CD4-positive, alpha-beta T cell (primary cell): ENCODE measurements at regions not wholly inside any gene's neighbourhood (a gene's known extent, or its start where the extent isn't known, plus 50 kb on each side); places are given as distances from the start of the nearest gene placed in this dataset.
"Not testable (repeated sequence)": the region's sequence is repeated elsewhere in the genome, so short reads cannot be mapped to it uniquely, and the experiment has no call there.

ENCODE experiments used
- ATAC-seq: fragments of 200-7000 bp; cut with Tn5 transposase; one replicate; pipeline ENCODE4 v1.10.0; 2022; ENCODE audit warnings: mild to moderate bottlenecking; ENCODE audit not compliant: poor library complexity
- CTCF ChIA-PET: fragments of 350-600 bp; sonication (Branson Sonifier 250); formaldehyde crosslinking; loops from one replicate; lab custom pipeline; 2021; ENCODE audit warnings: antibody characterized with exemption, inconsistent platforms; lab: Charles Lee
- POLR2A ChIA-PET: fragments of 350-600 bp; sonication (Branson Sonifier 250); formaldehyde crosslinking; loops from one replicate; lab custom pipeline; 2021; ENCODE audit warnings: antibody characterized with exemption, inconsistent platforms; lab: Charles Lee
- DNase-seq, 14 experiments: peaks; one replicate each; pipeline ENCODE4 v3.0.0-alpha.2; 2013 to 2020; ENCODE audit warnings: mixed read lengths in 2 of 14
- H3K27ac ChIP-seq, 2 donors: one replicate each; pipeline versions ENCODE4 v1.5.1 to v1.7.0; 2013; ENCODE audit warnings: low read length in 2 of 2, low read depth in 1 of 2, mild to moderate bottlenecking in 1 of 2
- H3K27me3 ChIP-seq, 2 experiments: 1 replicate in 1 of 2; 2 replicates in 1 of 2; pipeline versions ENCODE4 v1.6.1 to v1.7.0; 2013; ENCODE audit warnings: low read length in 2 of 2, control low read depth in 1 of 2, mild to moderate bottlenecking in 1 of 2, moderate library complexity in 1 of 2; ENCODE audit not compliant: insufficient read depth in 2 of 2, control insufficient read depth in 1 of 2
- H3K36me3 ChIP-seq: one replicate; pipeline ENCODE4 v1.6.1; 2013; ENCODE audit warnings: low read length, control low read depth; ENCODE audit not compliant: insufficient read depth
- H3K4me1 ChIP-seq: one replicate; pipeline ENCODE4 v1.6.1; 2013; ENCODE audit warnings: low read length, control low read depth; ENCODE audit not compliant: insufficient read depth
- H3K4me3 ChIP-seq: one replicate; pipeline ENCODE4 v1.5.1; 2013; ENCODE audit warnings: mild to moderate bottlenecking, low read length, moderate library complexity
- H3K9me3 ChIP-seq, 2 experiments: 1 replicate in 1 of 2; 2 replicates in 1 of 2; pipeline versions ENCODE4 v1.6.1 to v1.7.0; 2013; ENCODE audit warnings: low read length in 2 of 2, mild to moderate bottlenecking in 2 of 2, control low read depth in 1 of 2, moderate library complexity in 1 of 2; ENCODE audit not compliant: control insufficient read depth in 1 of 2, insufficient read depth in 1 of 2
- H3K27ac Mint-ChIP-seq: one replicate; pipeline ENCODE4 v1.8.0; 2020; ENCODE audit warnings: mixed read lengths
- H3K27me3 Mint-ChIP-seq: one replicate; pipeline ENCODE4 v1.8.0; 2021; ENCODE audit warnings: mixed read lengths
- H3K36me3 Mint-ChIP-seq: one replicate; pipeline ENCODE4 v1.8.0; 2021; ENCODE audit warnings: low read depth, mixed read lengths
- H3K4me1 Mint-ChIP-seq: one replicate; pipeline ENCODE4 v1.8.0; 2021; ENCODE audit warnings: low read depth, mixed read lengths
- H3K4me3 Mint-ChIP-seq: one replicate; pipeline ENCODE4 v1.8.0; 2020; ENCODE audit warnings: mild to moderate bottlenecking, mixed read lengths
- H3K9me3 Mint-ChIP-seq: one replicate; pipeline ENCODE4 v1.8.0; 2020; ENCODE audit warnings: mixed read lengths
- CTCF ChIP-seq: fragments of 200-600 bp; IDR thresholded peaks from one replicate; pipeline ENCODE4 v1.8.0; 2022; ENCODE audit warnings: antibody characterized with exemption, mild to moderate bottlenecking
- intact Hi-C, 2 experiments: fragments of 100-400 bp; cut with DNase I in 1 of 2; cut with micrococcal nuclease in 1 of 2; formaldehyde crosslinking; loops; one replicate each; pipeline versions ENCODE4 v1.15.1 to v1.9.0; 2023 to 2025; cut with DNase I, micrococcal nuclease

GRCh38 chr18:63057707-63058106 is 261.9 kb downstream of the BCL2 start:
- H3K9me3 Mint-ChIP-seq, result no peaks in the 10 kb centered on the region
- H3K4me3 Mint-ChIP-seq, result no peak overlapping the region
- H3K9me3 ChIP-seq, result no peaks in the 10 kb centered on the region
- no peaks in the 10 kb centered on the region for H3K36me3 ChIP-seq
- H3K4me3 ChIP-seq, result no peak overlapping the region
- H3K27ac ChIP-seq, result no peak overlapping the region
- no peaks in the 10 kb centered on the region for H3K27me3 ChIP-seq
- DNase-seq (no peak), ATAC-seq (no peak)
- H3K27ac Mint-ChIP-seq, result no peak overlapping the region
- CTCF ChIA-PET, result no interaction called here
- POLR2A ChIA-PET, result no interaction called here
- H3K27me3 Mint-ChIP-seq, result no peaks in the 10 kb centered on the region
- no peaks in the 10 kb centered on the region for H3K36me3 Mint-ChIP-seq
- no peaks in the 10 kb centered on the region for H3K4me1 ChIP-seq
- no peak for TF ChIP-seq CTCF
- H3K4me1 Mint-ChIP-seq, result no peaks in the 10 kb centered on the region
- intact Hi-C loops, result no loop called here

DNA sequence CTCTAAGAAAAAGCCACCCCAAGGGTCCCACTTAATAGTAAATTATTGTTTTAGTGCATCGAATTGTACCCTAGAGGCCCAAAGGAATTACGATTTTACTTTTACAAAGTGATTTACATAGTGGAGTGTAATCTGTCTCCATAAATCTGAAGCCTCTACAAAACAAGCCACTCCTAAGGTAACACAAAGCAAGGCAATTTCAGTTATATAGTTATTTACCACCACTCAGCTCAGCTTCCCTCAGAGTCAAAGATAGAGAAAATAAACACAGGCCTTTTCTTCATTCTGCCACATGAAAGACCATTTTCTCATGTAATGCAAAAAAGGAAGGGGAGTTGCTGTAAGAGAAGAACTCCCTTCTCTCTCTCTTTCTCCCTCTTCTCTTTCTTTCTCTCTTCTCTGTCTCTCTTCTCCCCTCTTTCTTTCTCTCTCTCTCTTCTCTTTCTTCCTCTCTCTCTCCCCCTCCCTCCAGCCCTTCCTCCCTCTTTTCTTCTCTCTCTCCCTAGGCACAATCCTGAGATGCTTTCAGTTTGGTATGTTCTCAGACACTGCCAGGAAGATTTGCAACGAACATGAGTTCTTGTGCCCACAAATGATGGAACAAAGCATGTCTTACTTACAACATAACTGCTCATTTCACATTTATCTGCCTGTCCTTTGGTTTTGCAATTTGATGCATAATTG is 264.5 kb downstream of the BCL2 start:
- Mint-ChIP-seq H3K27ac (no peak overlapping the region), H3K36me3 (no peaks in the 10 kb centered on the region), H3K9me3 (no peaks in the 10 kb centered on the region), H3K4me3 (no peak overlapping the region), H3K27me3 (no peaks in the 10 kb centered on the region), H3K4me1 (no peaks in the 10 kb centered on the region)
- H3K36me3 ChIP-seq, result no peaks in the 10 kb centered on the region
- no peak for DNase-seq
- H3K4me3 ChIP-seq, result no peak overlapping the region
- H3K4me1 ChIP-seq, result no peaks in the 10 kb centered on the region
- H3K27me3 ChIP-seq, result no peaks in the 10 kb centered on the region
- H3K27ac ChIP-seq, result no peak overlapping the region
- ATAC-seq, result no peak
- intact Hi-C loops, result no loop called here
- CTCF ChIA-PET, result no interaction called here
- POLR2A ChIA-PET, result no interaction called here
- H3K9me3 ChIP-seq, result no peaks in the 10 kb centered on the region
- no peak for TF ChIP-seq CTCF

DNA sequence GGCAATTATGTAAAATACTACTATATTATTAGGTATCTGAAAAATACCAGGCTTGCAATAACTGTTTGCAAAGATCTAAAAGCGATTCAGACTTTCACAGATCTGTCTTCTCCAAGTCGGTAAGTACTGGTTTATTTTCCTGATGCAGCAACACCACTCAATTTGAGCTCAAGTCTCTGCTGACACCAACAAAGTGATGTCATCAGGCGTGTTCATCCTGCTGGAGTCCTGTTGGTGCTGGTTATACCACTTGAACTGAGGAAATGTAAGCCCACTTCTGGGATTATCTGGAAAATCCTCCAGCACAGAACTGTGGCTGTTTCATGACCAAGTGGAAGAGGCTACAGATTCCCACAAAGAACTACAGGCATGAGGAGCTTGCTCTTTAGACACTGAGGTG is 267.6 kb downstream of the BCL2 start:
- H3K4me1 ChIP-seq, result no peaks in the 10 kb centered on the region
- Mint-ChIP-seq H3K27ac (no peak overlapping the region), H3K4me1 (no peaks in the 10 kb centered on the region), H3K4me3 (no peak overlapping the region), H3K36me3 (no peaks in the 10 kb centered on the region), H3K9me3 (no peaks in the 10 kb centered on the region), H3K27me3 (peaks cover under 1% of the 10 kb centered on the region)
- H3K4me3 ChIP-seq, result no peak overlapping the region
- TF ChIP-seq CTCF, result no peak
- no peaks in the 10 kb centered on the region for H3K36me3 ChIP-seq
- ATAC-seq, result no peak
- H3K27ac ChIP-seq, result no peak overlapping the region
- H3K9me3 ChIP-seq, result no peaks in the 10 kb centered on the region
- intact Hi-C loops, result no loop called here
- ChIA-PET POLR2A (no interaction called here), CTCF (no interaction called here)
- no peaks in the 10 kb centered on the region for H3K27me3 ChIP-seq
- no peak for DNase-seq

DNA sequence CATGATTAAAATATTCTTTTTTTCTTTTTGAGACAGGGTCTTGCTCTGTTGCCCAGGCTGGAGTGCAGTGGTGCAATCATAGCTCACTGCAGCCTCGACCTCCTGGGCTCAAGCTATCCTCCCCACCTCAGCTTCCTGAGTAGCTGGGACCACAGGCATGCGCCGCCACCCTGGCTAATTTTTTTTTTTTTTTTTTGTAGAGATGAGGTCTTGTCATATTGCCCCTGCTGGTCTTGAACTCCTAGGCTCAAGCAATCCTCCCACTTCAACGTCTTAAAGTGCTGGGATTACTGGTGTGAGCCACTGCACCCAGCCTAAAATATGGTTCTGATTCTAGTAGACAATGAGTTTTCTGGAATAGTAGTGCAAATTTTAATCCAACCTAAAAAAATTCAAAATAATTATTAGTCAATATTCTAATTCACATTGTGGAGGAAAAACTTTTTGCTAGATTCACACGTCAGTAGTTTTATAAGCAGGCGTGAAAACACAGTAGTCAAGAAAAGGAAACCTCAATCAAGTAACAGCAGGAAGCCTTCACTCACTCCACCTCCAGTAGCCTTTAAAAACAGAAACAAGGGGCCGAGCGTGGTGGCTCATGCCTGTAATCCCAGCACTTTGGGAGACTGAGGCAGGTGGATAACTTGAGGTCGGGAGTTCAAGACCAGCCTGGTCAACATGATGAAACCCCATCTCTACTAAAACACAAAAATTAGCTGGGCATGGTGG is 268.7 kb downstream of the BCL2 start:
- H3K9me3 ChIP-seq, H3K4me1 ChIP-seq, H3K27ac ChIP-seq, H3K27me3 ChIP-seq, H3K4me3 Mint-ChIP-seq, H3K27ac Mint-ChIP-seq, ATAC-seq, H3K36me3 ChIP-seq, H3K4me1 Mint-ChIP-seq, H3K9me3 Mint-ChIP-seq, H3K36me3 Mint-ChIP-seq, intact Hi-C loops, H3K4me3 ChIP-seq, H3K27me3 Mint-ChIP-seq: not testable (repeated sequence)
- ChIA-PET POLR2A (interaction anchor here (0.7 kb wide), 1 partner anchor 46 kb away, joined by 5 read pairs; no protein-coding TSS in a partner anchor), CTCF (interaction anchor here (0.7 kb wide), 1 partner anchor 37 kb away, joined by 4 read pairs; no protein-coding TSS in a partner anchor)
- peak in 1 of 14 experiments; percentile 56 for DNase-seq
